Karpas-422 (cell line): ENCODE measurements at regions not wholly inside any gene's neighbourhood (a gene's known extent, or its start where the extent isn't known, plus 50 kb on each side); places are given as distances from the start of the nearest gene placed in this dataset.
"Not testable (repeated sequence)": the region's sequence is repeated elsewhere in the genome, so short reads cannot be mapped to it uniquely, and the experiment has no call there.

Experiments
- DNase-seq: peaks from one replicate; pipeline ENCODE4 v3.0.0-alpha.2; 2015
- H2AFZ ChIP-seq: fragments of 200-600 bp; sonication (generic); 2 replicates; pipeline ENCODE4 v1.6.1; 2014; ENCODE audit warnings: antibody characterized with exemption, low read length, mixed read lengths
- H3K27ac ChIP-seq: fragments of 200-600 bp; sonication (generic); 2 replicates; pipeline ENCODE4 v1.5.1; 2014; ENCODE audit warnings: mild to moderate bottlenecking, low read length, moderate library complexity
- H3K27me3 ChIP-seq: fragments of 200-600 bp; sonication (generic); 2 replicates; pipeline ENCODE4 v1.6.1; 2014; ENCODE audit warnings: low read length, mixed read lengths
- H3K36me3 ChIP-seq: fragments of 200-600 bp; sonication (generic); 2 replicates; pipeline ENCODE4 v1.6.1; 2014; ENCODE audit warnings: low read length, mixed read lengths; ENCODE audit not compliant: insufficient read depth
- H3K4me1 ChIP-seq: fragments of 200-600 bp; sonication (generic); 2 replicates; pipeline ENCODE4 v1.6.1; 2014; ENCODE audit warnings: mild to moderate bottlenecking, low read length, mixed read lengths
- H3K4me2 ChIP-seq: fragments of 200-600 bp; sonication (generic); 2 replicates; pipeline ENCODE4 v1.6.1; 2014; ENCODE audit warnings: low read length, low read depth, mild to moderate bottlenecking; ENCODE audit not compliant: poor library complexity, severe bottlenecking
- H3K4me3 ChIP-seq: fragments of 200-600 bp; sonication (generic); 2 replicates; pipeline ENCODE4 v1.5.1; 2014; ENCODE audit warnings: mild to moderate bottlenecking, antibody characterized with exemption, low read length, mixed read lengths
- H3K79me2 ChIP-seq: fragments of 200-600 bp; sonication (generic); 2 replicates; pipeline ENCODE4 v1.6.1; 2014; ENCODE audit warnings: mild to moderate bottlenecking, low read length, mixed read lengths
- H3K9ac ChIP-seq: fragments of 200-600 bp; sonication (generic); 2 replicates; pipeline ENCODE4 v1.6.0; 2014; ENCODE audit warnings: low read length
- H3K9me2 ChIP-seq: fragments of 200-600 bp; sonication (generic), shearing (Covaris generic); replicated peaks from 2 replicates; pipeline ENCODE4 v1.6.0; 2014; ENCODE audit warnings: mild to moderate bottlenecking, low read length, moderate library complexity; ENCODE audit not compliant: insufficient read depth
- H3K9me3 ChIP-seq: fragments of 300-700, 200-600 bp; sonication (generic); 2 replicates; pipeline ENCODE4 v1.6.1; 2014; ENCODE audit warnings: low read length, mixed read lengths
- H4K20me1 ChIP-seq: fragments of 200-600 bp; sonication (generic); 2 replicates; pipeline ENCODE4 v1.6.1; 2014; ENCODE audit warnings: mild to moderate bottlenecking, antibody characterized with exemption, low read length, low read depth; ENCODE audit not compliant: insufficient read depth

DNA sequence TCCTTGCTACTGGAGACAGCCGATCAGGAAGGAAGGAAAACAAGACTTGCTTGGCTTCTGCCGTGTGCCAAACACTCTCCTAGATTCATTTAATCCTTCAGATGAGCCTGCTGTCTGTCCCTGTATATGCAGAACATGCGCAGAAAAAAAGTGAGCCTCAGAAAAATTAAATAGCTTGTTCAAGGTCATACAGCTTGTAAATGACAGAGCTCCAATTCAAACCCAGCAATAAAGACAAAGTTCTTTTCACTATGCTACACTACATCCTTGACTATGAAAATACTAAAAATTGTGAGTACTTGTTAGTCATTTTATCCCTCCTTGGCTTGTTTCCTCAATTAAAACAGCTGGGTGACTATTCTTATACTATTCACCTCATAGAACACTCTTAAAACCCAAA, 121.4 kb downstream of the KCNRG start:
- Histone ChIP-seq H3K4me1 (peaks cover 19% of the 10 kb centered on the region), H4K20me1 (no peaks in the 10 kb centered on the region), H3K9me3 (no peaks in the 10 kb centered on the region), H3K36me3 (no peaks in the 10 kb centered on the region), H3K4me2 (no peak overlapping the region), H3K27me3 (no peaks in the 10 kb centered on the region), H3K9me2 (no peaks in the 10 kb centered on the region), H3K4me3 (no peak overlapping the region), H3K27ac (no peak overlapping the region), H3K79me2 (no peaks in the 10 kb centered on the region), H2AFZ (no peak overlapping the region), H3K9ac (no peak overlapping the region)
- no peak for DNase-seq

- peak overlapping the region; percentile 56; the same call in 1 of the 2 replicates for H2AFZ ChIP-seq
- H3K27ac ChIP-seq, H3K9ac ChIP-seq, H3K4me2 ChIP-seq, H3K4me3 ChIP-seq, H3K9me3 ChIP-seq, H3K36me3 ChIP-seq, H3K79me2 ChIP-seq, H4K20me1 ChIP-seq, DNase-seq, H3K9me2 ChIP-seq, H3K27me3 ChIP-seq: not testable (repeated sequence)
- H3K4me1 ChIP-seq: peaks cover 19% of the 10 kb centered on the region
Observed at GRCh38 chr13:50139435-50139934, 124.2 kb downstream of the KCNRG start.

DNA sequence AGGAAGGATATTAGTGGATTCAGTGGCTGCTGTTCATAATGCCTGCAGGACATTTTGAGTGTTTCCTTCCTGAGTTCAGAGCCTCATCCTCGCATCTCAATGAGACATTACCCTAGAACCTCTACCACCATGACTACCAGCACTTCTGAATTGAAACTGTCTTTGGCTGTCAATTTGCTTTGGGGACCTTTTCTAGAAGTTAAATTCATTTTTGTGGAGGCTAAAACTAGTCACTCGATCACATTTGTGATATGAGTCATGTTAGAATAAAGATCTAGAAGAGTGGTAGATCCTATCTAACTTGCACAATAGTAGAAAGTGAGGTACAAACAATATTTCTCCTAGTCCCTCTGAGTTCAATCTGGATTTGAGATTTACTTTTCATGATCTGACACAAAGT, 124.9 kb downstream of the KCNRG start:
- H3K27ac ChIP-seq: no peak overlapping the region
- H4K20me1 ChIP-seq: no peaks in the 10 kb centered on the region
- H3K9me3 ChIP-seq: no peaks in the 10 kb centered on the region
- no peak overlapping the region for H3K4me2 ChIP-seq
- no peak overlapping the region for H3K4me3 ChIP-seq
- H3K9me2 ChIP-seq: no peaks in the 10 kb centered on the region
- peaks cover 26% of the 10 kb centered on the region for H3K4me1 ChIP-seq
- H3K36me3 ChIP-seq: no peaks in the 10 kb centered on the region
- peak overlapping the region; percentile 56; the same call in 1 of the 2 replicates for H2AFZ ChIP-seq
- DNase-seq: no peak
- H3K79me2 ChIP-seq: no peaks in the 10 kb centered on the region
- no peak overlapping the region for H3K9ac ChIP-seq
- H3K27me3 ChIP-seq: no peaks in the 10 kb centered on the region

DNA sequence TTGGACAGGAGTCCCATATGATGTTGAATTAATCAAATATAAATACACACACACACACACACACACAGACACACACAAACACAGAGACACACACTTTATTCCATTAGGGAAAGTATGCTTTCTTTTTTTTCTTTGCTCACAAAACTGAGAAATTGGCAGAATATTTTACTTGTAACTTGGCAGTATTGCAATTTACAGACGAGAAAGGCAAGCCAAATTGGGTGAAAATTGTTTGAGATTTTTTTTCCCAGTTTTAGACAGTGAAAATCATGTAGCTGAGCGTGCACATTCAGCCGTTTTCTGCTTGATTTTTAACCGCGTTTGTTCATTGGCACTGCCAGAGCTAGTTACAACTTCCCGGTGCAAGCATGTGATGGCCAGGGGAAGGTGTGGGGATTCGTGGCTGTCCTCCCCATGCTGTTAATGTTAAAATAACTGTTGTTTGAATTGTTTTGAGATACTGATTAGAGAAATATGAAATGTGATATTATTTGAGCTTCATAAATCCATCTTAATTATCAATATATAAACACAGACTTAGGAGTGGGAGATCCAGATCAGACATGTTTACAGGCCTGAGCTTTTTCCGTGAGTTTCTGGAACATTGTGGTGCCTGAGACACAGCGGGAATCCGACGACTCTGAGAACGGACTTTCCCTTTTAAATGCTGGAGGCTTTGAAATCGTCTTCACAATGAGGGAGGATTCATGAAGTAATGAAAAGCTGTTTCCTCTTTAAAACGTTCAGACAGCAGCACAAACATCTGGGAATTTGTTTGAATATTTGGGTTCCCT, 125.5 kb downstream of the KCNRG start:
- H3K36me3 ChIP-seq: no peaks in the 10 kb centered on the region
- no peaks in the 10 kb centered on the region for H3K9me2 ChIP-seq
- no peaks in the 10 kb centered on the region for H3K27me3 ChIP-seq
- no peaks in the 10 kb centered on the region for H4K20me1 ChIP-seq
- H2AFZ ChIP-seq: no peak overlapping the region
- H3K9me3 ChIP-seq: no peaks in the 10 kb centered on the region
- DNase-seq: no peak
- H3K9ac ChIP-seq: no peak overlapping the region
- no peaks in the 10 kb centered on the region for H3K79me2 ChIP-seq
- H3K4me2 ChIP-seq: no peak overlapping the region
- H3K4me3 ChIP-seq: no peak overlapping the region
- H3K4me1 ChIP-seq: peaks cover 20% of the 10 kb centered on the region
- no peak overlapping the region for H3K27ac ChIP-seq

- H3K27me3 ChIP-seq: no peaks in the 10 kb centered on the region
- H3K27ac ChIP-seq: no peak overlapping the region
- H3K36me3 ChIP-seq: no peaks in the 10 kb centered on the region
- peaks cover 20% of the 10 kb centered on the region for H3K4me1 ChIP-seq
- no peaks in the 10 kb centered on the region for H3K9me3 ChIP-seq
- no peak overlapping the region for H3K4me3 ChIP-seq
- no peak for DNase-seq
- H4K20me1 ChIP-seq: no peaks in the 10 kb centered on the region
- no peak overlapping the region for H3K4me2 ChIP-seq
- H3K79me2 ChIP-seq: no peaks in the 10 kb centered on the region
- H2AFZ ChIP-seq: no peak overlapping the region
- H3K9ac ChIP-seq: no peak overlapping the region
- H3K9me2 ChIP-seq: no peaks in the 10 kb centered on the region
Observed at GRCh38 chr13:50141375-50141975, 126.2 kb downstream of the KCNRG start.

DNA sequence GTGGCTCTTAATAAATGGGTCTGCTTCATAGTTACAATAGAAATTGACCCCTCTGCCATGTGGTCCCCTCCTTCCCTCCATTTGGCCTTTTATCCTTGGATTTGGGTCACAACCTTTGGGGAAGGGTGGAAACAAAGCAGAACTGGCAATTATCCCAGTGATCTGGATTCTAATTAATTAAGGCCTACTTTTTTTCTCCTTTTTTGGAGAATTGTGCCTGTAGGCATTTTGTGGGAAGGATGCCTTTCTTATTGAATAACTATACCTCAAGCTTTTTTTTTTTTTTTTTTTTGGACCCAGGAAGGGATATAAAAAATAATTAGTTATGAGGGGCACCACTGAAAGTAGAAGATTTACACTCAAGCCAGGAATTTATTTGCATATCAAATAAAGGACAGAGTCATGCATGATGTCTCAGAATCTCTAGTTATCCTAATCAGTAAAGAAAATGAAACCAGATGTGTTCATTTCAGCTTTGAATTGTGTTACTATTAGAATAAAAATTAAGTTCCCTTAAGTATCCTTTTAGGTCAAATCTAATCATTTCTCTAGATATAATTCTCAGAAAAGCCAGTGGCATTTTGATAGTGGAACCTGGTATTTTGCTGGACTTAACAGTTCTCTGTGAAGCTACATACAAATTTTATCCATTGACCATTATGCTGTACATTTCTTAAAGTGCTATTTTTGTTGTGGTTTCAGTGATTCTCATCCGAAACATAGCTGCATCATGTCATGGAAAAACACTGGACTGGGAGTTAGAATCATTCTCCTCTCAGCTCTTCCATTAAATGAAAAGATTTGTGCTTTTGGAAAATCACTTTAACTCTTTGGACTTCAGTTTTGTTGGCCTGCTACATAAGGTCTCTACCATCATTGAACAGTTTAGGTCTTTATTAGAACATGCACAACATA, 129.3 kb downstream of the KCNRG start:
- no peak for DNase-seq
- no peaks in the 10 kb centered on the region for H3K27me3 ChIP-seq
- peak overlapping the region; percentile 44 for H3K4me2 ChIP-seq
- H3K9me2 ChIP-seq: no peaks in the 10 kb centered on the region
- no peak overlapping the region for H3K4me3 ChIP-seq
- H3K36me3 ChIP-seq: no peaks in the 10 kb centered on the region
- H4K20me1 ChIP-seq: no peaks in the 10 kb centered on the region
- H2AFZ ChIP-seq: no peak overlapping the region
- no peaks in the 10 kb centered on the region for H3K79me2 ChIP-seq
- no peaks in the 10 kb centered on the region for H3K9me3 ChIP-seq
- no peak overlapping the region for H3K27ac ChIP-seq
- peaks cover 20% of the 10 kb centered on the region for H3K4me1 ChIP-seq
- no peak overlapping the region for H3K9ac ChIP-seq

- H3K4me1 ChIP-seq: peaks cover 38% of the 10 kb centered on the region
- H3K36me3 ChIP-seq: no peaks in the 10 kb centered on the region
- no peak overlapping the region for H3K4me3 ChIP-seq
- H4K20me1 ChIP-seq: no peaks in the 10 kb centered on the region
- no peak overlapping the region for H2AFZ ChIP-seq
- no peak for DNase-seq
- no peak overlapping the region for H3K4me2 ChIP-seq
- no peaks in the 10 kb centered on the region for H3K9me2 ChIP-seq
- H3K27me3 ChIP-seq: no peaks in the 10 kb centered on the region
- H3K9me3 ChIP-seq: no peaks in the 10 kb centered on the region
- H3K79me2 ChIP-seq: no peaks in the 10 kb centered on the region
- H3K27ac ChIP-seq: no peak overlapping the region
- H3K9ac ChIP-seq: no peak overlapping the region
Observed at GRCh38 chr13:50149214-50149613, 134.0 kb downstream of the KCNRG start.

DNA sequence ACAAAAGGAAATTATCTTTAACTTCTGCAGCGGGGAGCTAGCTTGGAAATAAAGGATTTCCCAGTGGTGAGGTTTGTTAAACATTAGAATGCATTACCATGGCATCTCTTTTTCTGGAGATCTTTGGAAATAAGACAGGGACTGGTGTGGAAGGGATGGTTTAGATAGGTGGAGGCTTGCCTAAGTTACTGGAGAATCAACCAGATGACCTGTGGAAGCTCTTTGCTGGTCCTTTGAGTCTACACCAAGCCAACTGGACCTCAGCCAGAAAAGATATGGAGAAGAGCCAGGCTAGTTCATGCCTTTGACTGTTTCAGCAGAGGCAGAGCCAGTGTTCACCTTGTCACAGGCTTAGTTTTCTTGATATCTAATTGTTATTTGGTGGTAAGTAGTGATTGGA, 134.7 kb downstream of the KCNRG start:
- Histone ChIP-seq H3K4me3 (no peak overlapping the region), H3K9ac (no peak overlapping the region), H3K27me3 (no peaks in the 10 kb centered on the region), H3K27ac (no peak overlapping the region), H3K4me1 (peaks cover 31% of the 10 kb centered on the region), H3K9me2 (no peaks in the 10 kb centered on the region), H3K36me3 (no peaks in the 10 kb centered on the region), H4K20me1 (no peaks in the 10 kb centered on the region), H3K9me3 (no peaks in the 10 kb centered on the region), H2AFZ (no peak overlapping the region; the same call in 1 of the 2 replicates), H3K4me2 (no peak overlapping the region), H3K79me2 (no peaks in the 10 kb centered on the region)
- DNase-seq: no peak
